Caco-2 (cell line): ENCODE measurements at regions not wholly inside any gene's neighbourhood (a gene's known extent, or its start where the extent isn't known, plus 50 kb on each side); places are given as distances from the start of the nearest gene placed in this dataset.

Experiments used
- BruUV-seq: library from RNA; stranded (reverse); fragments of 400-500 nt; replicated peaks from 2 replicates; lab custom pipeline; 2021; lab: Mats Ljungman, UMichigan
- CTCF ChIA-PET: fragments of 300-600 bp; sonication (Branson Sonifier 250); formaldehyde crosslinking; loops from one replicate; lab custom pipeline; 2022; ENCODE audit warnings: antibody characterized with exemption; lab: Charles Lee
- POLR2A ChIA-PET: fragments of 300-600 bp; sonication (Branson Sonifier 250); formaldehyde crosslinking; loops from one replicate; lab custom pipeline; 2022; ENCODE audit warnings: antibody characterized with exemption; lab: Charles Lee
- DNase-seq, 2 experiments: peaks; one replicate each; pipeline versions ENCODE4 v3.0.0 to v3.0.0-alpha.2; 2020 to 2022
- H3K27me3 ChIP-seq: replicated peaks from 2 replicates; pipeline ENCODE4 v1.6.0; 2011; ENCODE audit warnings: low read length; ENCODE audit not compliant: control insufficient read depth, insufficient read depth
- H3K36me3 ChIP-seq: 2 replicates; pipeline ENCODE4 v1.5.1; 2011; ENCODE audit warnings: low read length; ENCODE audit not compliant: control insufficient read depth, insufficient read depth
- H3K4me1 ChIP-seq: fragments of 250-450 bp; sonication (Bioruptor Pico); 2 replicates; pipeline ENCODE4 v1.5.1; 2020; ENCODE audit warnings: mild to moderate bottlenecking
- H3K4me3 ChIP-seq: 2 replicates; pipeline ENCODE4 v1.5.1; 2011; ENCODE audit warnings: low read depth, mild to moderate bottlenecking, control low read depth, low read length
- H3K9me3 ChIP-seq: fragments of 250-450 bp; sonication (Bioruptor Pico); 2 replicates; pipeline ENCODE4 v1.5.1; 2020; ENCODE audit warnings: mild to moderate bottlenecking, moderate library complexity
- H3K27ac Mint-ChIP-seq: one replicate; pipeline ENCODE4 v1.8.0; 2022; ENCODE audit warnings: mixed read lengths; ENCODE audit not compliant: unreplicated experiment
- H3K27me3 Mint-ChIP-seq: one replicate; pipeline ENCODE4 v1.8.0; 2022; ENCODE audit warnings: mixed read lengths; ENCODE audit not compliant: insufficient read depth, unreplicated experiment
- H3K36me3 Mint-ChIP-seq: one replicate; pipeline ENCODE4 v1.8.0; 2022; ENCODE audit warnings: mild to moderate bottlenecking, mixed read lengths; ENCODE audit not compliant: insufficient read depth, unreplicated experiment
- H3K4me1 Mint-ChIP-seq: one replicate; pipeline ENCODE4 v1.8.0; 2022; ENCODE audit warnings: low read depth, mixed read lengths; ENCODE audit not compliant: unreplicated experiment
- H3K4me3 Mint-ChIP-seq: one replicate; pipeline ENCODE4 v1.8.0; 2022; ENCODE audit warnings: mild to moderate bottlenecking, moderate library complexity, mixed read lengths; ENCODE audit not compliant: unreplicated experiment
- H3K9me3 Mint-ChIP-seq: one replicate; pipeline ENCODE4 v1.8.0; 2022; ENCODE audit warnings: mixed read lengths; ENCODE audit not compliant: unreplicated experiment
- intact Hi-C: fragments of 100-400 bp; cut with micrococcal nuclease; formaldehyde crosslinking; loops from one replicate; pipeline ENCODE4 v1.10.0; 2022; ENCODE audit not compliant: unreplicated experiment
- TF ChIP-seq, protein P1 (sequence below), 2 experiments: fragments of 200-600 bp in 1 of 2; IDR thresholded peaks; 1 replicate in 1 of 2; 2 replicates in 1 of 2; pipeline versions ENCODE4 v1.5.1 to v1.8.0; 2011 to 2022; ENCODE audit warnings: antibody characterized with exemption in 1 of 2, control low read depth in 1 of 2, inconsistent platforms in 1 of 2, low read depth in 1 of 2, low read length in 1 of 2, mild to moderate bottlenecking in 1 of 2, moderate library complexity in 1 of 2; ENCODE audit not compliant: insufficient read depth in 1 of 2, severe bottlenecking in 1 of 2, unreplicated experiment in 1 of 2

DNA sequence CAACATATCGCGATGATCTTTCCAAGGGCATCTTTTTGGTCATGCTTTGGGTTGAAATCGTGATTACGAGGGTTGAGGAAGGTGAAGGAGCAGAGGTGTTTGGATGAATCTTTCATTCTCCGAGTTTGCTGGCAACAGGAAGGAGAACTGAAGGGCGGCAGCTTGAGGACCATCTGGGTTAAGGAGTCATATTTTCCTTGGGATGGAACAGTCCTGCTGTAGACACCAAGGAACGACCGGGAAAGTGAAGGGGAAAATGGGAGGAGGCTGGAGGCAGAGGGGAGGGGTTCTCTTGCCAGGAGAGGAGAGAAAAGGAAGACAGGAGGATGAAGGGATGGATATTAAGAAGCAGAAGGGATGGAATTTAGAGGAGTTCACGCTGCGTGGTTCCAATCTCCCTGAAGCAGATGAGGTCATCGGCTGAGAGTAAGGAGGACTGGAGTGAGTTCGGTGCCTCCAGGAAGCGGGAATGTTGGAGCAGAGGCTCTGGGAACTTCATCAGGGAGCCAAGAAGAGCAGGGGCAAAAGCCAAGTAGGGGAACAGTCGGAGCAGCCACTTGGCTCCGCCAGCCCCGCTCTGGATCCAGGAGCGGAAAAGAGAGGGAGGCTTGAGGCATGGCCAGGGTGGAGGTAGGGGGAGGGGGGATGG lies 116.6 kb upstream of the GALNT17 start:
- Mint-ChIP-seq H3K4me1 (no peaks in the 10 kb centered on the region), H3K27ac (no peak overlapping the region), H3K27me3 (no peaks in the 10 kb centered on the region), H3K36me3 (no peaks in the 10 kb centered on the region), H3K4me3 (no peak overlapping the region), H3K9me3 (peaks cover 11% of the 10 kb centered on the region)
- no peaks in the 10 kb centered on the region for H3K36me3 ChIP-seq
- ChIA-PET POLR2A (no interaction called here), CTCF (no interaction called here)
- H3K27me3 ChIP-seq, result no peaks in the 10 kb centered on the region
- intact Hi-C loops, result no loop called here
- H3K9me3 ChIP-seq, result no peaks in the 10 kb centered on the region
- TF ChIP-seq, protein P1, sequence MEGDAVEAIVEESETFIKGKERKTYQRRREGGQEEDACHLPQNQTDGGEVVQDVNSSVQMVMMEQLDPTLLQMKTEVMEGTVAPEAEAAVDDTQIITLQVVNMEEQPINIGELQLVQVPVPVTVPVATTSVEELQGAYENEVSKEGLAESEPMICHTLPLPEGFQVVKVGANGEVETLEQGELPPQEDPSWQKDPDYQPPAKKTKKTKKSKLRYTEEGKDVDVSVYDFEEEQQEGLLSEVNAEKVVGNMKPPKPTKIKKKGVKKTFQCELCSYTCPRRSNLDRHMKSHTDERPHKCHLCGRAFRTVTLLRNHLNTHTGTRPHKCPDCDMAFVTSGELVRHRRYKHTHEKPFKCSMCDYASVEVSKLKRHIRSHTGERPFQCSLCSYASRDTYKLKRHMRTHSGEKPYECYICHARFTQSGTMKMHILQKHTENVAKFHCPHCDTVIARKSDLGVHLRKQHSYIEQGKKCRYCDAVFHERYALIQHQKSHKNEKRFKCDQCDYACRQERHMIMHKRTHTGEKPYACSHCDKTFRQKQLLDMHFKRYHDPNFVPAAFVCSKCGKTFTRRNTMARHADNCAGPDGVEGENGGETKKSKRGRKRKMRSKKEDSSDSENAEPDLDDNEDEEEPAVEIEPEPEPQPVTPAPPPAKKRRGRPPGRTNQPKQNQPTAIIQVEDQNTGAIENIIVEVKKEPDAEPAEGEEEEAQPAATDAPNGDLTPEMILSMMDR (IDR thresholded peaks at IDR 0.05; ENCODE audit: insufficient read depth in 1 of 2, low read depth in 1 of 2, low read length in 1 of 2, severe bottlenecking in 1 of 2, unreplicated experiment in 1 of 2), result no peak
- no peak overlapping the region for H3K4me3 ChIP-seq
- DNase-seq, result no peak
- BruUV-seq, result no TSS peak
- no peaks in the 10 kb centered on the region for H3K4me1 ChIP-seq

DNA sequence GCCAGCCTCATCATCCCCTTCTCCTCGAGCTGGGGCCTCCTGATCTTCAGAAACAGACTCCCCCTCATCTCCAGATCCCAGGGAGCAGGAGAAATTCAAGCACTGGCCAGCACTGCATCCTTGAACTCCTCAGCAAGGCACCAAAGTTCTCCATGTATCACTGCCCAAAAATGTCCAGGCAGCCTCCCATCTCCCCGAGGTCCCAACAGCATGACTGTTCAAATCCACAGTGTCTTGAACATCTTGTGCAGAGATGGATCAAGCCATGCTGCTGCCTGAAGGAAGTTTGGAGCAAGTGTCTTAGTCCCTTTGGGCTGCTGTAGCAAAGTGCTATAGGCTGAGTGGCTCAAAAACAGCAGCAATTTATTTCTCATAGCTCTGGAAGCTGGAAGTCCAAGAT lies 115.5 kb upstream of the GALNT17 start:
- H3K27ac Mint-ChIP-seq, result no peak overlapping the region
- no peaks in the 10 kb centered on the region for H3K4me1 Mint-ChIP-seq
- no peaks in the 10 kb centered on the region for H3K36me3 ChIP-seq
- no peaks in the 10 kb centered on the region for H3K27me3 ChIP-seq
- H3K36me3 Mint-ChIP-seq, result no peaks in the 10 kb centered on the region
- DNase-seq, result no peak
- no peaks in the 10 kb centered on the region for H3K9me3 ChIP-seq
- intact Hi-C loops, result no loop called here
- H3K27me3 Mint-ChIP-seq, result no peaks in the 10 kb centered on the region
- TF ChIP-seq, protein P1 (IDR thresholded peaks at IDR 0.05; ENCODE audit: insufficient read depth in 1 of 2, low read depth in 1 of 2, low read length in 1 of 2, severe bottlenecking in 1 of 2, unreplicated experiment in 1 of 2), result no peak
- POLR2A ChIA-PET, result no interaction called here
- no TSS peak for BruUV-seq
- no peak overlapping the region for H3K4me3 ChIP-seq
- H3K4me3 Mint-ChIP-seq, result no peak overlapping the region
- peaks cover 11% of the 10 kb centered on the region for H3K9me3 Mint-ChIP-seq
- H3K4me1 ChIP-seq, result no peaks in the 10 kb centered on the region
- CTCF ChIA-PET, result no interaction called here

DNA sequence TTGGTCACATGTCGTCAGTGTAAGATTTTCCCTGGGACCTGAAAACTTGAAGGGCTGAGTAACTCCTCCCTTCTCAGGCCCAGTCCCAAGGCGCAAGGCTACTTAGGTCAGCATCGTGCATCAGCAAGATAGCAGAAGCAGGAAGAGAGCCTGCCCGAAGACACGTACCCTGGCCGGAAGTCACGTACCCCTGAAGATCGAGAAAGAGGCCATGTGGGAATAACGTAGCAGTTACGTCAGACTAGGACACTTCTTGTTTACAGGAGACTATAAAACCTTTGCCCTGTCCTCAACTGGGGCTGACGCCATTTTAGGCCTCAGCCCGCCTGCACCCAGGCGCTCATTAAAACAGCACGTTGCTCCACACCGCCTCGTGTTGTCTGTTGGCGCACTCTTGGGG lies 114.3 kb upstream of the GALNT17 start:
- H3K4me3 ChIP-seq, result no peak overlapping the region
- no peaks in the 10 kb centered on the region for H3K4me1 ChIP-seq
- Mint-ChIP-seq H3K9me3 (peaks cover 11% of the 10 kb centered on the region), H3K4me1 (no peaks in the 10 kb centered on the region), H3K4me3 (no peak overlapping the region), H3K36me3 (no peaks in the 10 kb centered on the region), H3K27me3 (no peaks in the 10 kb centered on the region), H3K27ac (no peak overlapping the region)
- H3K9me3 ChIP-seq, result no peaks in the 10 kb centered on the region
- H3K27me3 ChIP-seq, result no peaks in the 10 kb centered on the region
- H3K36me3 ChIP-seq, result no peaks in the 10 kb centered on the region
- ChIA-PET POLR2A (no interaction called here), CTCF (no interaction called here)
- TF ChIP-seq, protein P1 (IDR thresholded peaks at IDR 0.05; ENCODE audit: insufficient read depth in 1 of 2, low read depth in 1 of 2, low read length in 1 of 2, severe bottlenecking in 1 of 2, unreplicated experiment in 1 of 2), result no peak
- no peak for DNase-seq
- no TSS peak for BruUV-seq
- intact Hi-C loops, result no loop called here
